Posterior vena cava (tissue), 2 donors: ENCODE measurements at regions not wholly inside any gene's neighbourhood (a gene's known extent, or its start where the extent isn't known, plus 50 kb on each side); places are given as distances from the start of the nearest gene placed in this dataset.

ENCODE experiments used
- DNase-seq: peaks from one replicate; pipeline ENCODE4 v3.0.0-alpha.2; 2020; ENCODE audit warnings: low spot score
- intact Hi-C, 2 donors: fragments of 100-400 bp; cut with DNase I; formaldehyde crosslinking; loops; one replicate each; pipeline versions ENCODE4 v1.14.1 to v1.14.2; 2022 to 2023
- donor health status: DM: yes; HTN: yes; CAD: no.
- donor health status: DM: yes; HTN: yes; CAD: no.

DNA sequence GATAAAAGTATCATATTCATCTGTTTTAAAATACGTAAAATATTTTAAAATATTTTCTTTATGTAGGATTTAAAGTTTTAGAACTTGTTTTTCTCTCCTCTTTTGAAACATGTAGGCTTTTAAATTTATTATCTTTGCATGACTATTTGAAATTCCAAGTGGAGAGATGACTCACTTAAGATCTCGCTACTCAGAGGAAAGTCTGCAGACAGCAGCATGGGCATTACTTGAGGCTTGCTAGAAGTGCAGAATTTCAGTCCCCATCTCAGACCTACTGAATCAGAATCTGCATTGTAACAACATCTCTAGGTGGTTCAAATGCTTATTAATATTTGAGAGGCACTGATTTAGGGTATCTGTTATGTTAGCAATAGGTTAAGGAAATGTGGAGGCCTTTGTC is 225.7 kb upstream of the ARX start:
- intact Hi-C loops: no loop called here
- no peak for DNase-seq

GRCh38 chrX:25226151-25226550 is 210.4 kb upstream of the ARX start:
- intact Hi-C loops: no loop called here
- no peak for DNase-seq

GRCh38 chrX:25219480-25219879 is 203.7 kb upstream of the ARX start:
- no peak for DNase-seq
- intact Hi-C loops: no loop called here

DNA sequence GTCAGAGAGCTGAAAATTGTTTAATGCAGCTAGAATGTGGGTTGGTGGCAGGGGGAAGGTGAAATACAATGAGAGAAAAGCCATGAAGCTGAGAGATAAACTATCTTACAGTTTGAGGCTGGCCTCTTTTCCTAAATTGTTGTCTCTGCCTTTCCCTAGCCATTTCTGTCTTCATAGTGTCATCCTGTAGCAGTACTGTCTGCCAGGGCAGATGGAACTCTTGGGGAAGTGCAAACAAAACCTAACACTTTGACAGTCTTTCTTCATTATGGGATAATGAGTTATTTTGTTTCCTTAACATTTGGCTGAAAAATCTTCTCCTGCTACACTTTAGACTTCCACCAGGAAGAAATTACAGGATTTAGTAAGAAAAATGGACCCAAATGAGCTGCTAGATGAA is 197.8 kb upstream of the ARX start:
- intact Hi-C loops: no loop called here
- DNase-seq: no peak

DNA sequence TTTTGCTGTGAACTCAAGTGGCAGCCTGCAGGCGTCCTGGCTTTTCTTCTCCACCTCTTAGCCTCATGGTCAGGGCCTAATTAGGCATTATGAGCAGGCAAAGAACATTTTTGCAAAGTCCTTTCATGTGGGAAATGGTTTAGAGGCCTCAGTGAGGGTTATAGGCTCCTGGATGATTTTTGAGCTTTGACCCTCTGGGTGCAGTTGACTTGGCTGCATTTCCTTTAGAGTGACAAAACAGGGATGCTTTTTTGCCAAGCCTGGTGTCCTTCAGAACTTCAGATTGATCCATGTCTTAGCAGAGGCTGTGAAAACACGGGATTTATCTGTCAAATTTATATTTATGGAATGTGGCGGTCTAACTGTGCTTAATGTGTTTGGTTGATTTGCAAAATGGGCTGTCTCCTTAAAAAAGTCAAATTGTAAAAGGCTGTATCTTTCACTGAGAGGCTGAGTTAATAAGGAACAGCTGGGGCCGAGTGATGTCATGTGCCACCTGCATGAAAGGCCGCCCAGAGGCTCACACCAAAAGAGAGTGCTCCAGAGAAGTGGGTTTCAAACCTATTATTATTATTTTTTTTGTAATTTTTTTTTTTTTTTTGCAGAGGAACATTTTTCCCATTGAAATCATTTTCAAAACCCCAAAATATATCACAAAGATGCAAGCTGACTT is 192.2 kb upstream of the ARX start:
- intact Hi-C loops: no loop called here
- DNase-seq: no peak

DNA sequence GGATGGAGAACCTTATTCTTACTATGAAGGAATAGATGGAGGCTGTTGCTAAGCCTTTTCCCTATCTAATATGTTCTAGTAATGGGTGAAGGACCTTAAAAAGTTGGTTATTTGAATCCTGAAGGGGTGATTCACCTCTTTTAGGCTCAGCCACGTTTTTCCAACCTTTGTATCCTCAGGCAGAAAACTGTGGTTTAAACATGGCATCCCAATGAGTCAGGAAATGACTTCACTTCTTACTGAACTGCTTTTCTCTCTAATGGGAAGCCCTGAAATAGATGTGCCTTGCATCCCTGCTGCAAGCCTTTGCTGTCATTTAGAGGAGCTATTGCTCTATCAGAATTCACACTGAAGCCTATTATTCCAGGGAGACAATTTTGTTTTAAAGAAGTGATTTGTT is 191.0 kb upstream of the ARX start:
- intact Hi-C loops: no loop called here
- DNase-seq: no peak

- intact Hi-C loops: no loop called here
- no peak for DNase-seq
Measured at GRCh38 chrX:25204182-25204581, 188.4 kb upstream of the ARX start.

DNA sequence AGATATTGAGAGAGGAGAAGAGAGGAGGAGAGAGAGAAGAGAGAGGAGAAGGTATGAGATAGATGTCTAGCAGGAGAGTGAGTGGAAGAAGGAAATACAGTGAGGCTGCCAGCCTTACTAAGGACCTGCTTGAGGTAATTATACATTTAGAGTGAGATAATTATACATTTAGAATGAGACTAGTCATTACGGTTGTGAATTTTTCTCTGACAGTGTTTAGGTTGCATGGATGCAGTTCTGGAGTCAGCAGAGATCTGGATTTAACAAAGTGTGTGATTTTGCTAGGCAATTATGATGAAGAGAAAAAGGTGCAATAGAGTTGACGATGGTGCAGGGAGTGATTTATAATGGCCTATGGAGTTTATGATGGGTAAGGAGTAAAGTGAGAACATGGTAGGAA is 187.1 kb upstream of the ARX start:
- DNase-seq: no peak

GRCh38 chrX:25198891-25199290 is 183.1 kb upstream of the ARX start:
- intact Hi-C loops: no loop called here
- no peak for DNase-seq

More for the DNA sequence above, 187.1 kb upstream of the ARX start:
- intact Hi-C loops: no loop called here

GRCh38 chrX:25198253-25198652 is 182.5 kb upstream of the ARX start:
- intact Hi-C loops: no loop called here
- DNase-seq: no peak

DNA sequence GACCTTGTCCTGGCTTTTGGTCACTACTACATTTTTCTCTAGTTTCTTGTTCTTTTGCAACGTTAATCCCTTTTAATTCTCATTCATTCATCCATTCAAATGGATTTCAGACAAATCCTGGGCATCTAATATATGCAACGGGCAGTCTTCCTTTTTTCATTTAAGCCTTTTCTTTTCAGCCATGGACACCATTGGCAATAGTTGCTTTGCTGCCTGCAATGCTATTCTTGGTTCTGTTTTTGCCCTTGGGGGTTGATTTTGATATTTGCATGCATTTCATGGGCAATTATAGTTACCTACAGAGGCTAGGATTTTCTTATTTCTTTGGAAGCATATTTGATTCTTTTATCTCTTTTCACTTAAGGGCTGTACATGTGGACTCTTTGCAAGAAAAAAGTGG is 180.5 kb upstream of the ARX start:
- no peak for DNase-seq
- intact Hi-C loops: no loop called here

- intact Hi-C loops: no loop called here
- no peak for DNase-seq
Measured at GRCh38 chrX:25191403-25191802, 175.6 kb upstream of the ARX start.

DNA sequence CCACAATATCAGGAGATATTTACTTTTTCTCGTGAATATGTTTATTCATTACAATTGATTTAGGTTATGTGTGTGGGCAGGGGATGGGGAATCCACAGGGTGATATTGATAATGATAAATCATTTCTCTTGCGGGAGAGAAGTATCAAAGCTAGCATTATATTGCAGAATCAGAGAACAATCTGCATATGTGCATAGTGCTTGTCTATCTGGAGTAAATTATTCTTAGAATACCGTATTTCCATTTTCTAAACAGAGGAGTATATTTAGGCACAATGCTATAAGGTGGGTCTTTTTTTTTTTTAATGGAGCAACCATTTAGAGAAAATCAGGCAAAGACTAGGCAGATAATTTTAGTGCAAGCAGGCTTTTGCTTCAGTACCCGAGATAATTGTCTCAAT is 166.0 kb upstream of the ARX start:
- intact Hi-C loops: no loop called here
- DNase-seq: no peak

DNA sequence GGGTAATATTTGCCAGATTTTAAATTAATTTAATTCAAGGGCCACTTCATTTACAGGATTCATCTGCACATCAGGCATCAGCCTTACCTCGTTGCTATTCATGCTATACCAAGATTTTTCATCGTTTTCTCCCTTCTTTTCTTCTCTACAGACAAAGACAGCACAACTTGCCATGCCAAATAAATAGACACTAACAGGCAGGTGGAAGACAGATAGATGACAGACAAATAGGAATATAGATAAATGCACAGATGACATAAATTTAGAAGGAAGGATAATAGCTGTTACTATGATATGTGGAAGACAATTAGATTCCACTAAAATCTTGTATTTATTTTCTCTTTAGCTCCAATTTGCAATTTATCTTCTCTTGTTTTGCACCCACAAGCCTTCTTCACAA is 164.5 kb upstream of the ARX start:
- intact Hi-C loops: no loop called here
- no peak for DNase-seq

GRCh38 chrX:25178555-25178954 is 162.8 kb upstream of the ARX start:
- intact Hi-C loops: no loop called here
- no peak for DNase-seq

DNA sequence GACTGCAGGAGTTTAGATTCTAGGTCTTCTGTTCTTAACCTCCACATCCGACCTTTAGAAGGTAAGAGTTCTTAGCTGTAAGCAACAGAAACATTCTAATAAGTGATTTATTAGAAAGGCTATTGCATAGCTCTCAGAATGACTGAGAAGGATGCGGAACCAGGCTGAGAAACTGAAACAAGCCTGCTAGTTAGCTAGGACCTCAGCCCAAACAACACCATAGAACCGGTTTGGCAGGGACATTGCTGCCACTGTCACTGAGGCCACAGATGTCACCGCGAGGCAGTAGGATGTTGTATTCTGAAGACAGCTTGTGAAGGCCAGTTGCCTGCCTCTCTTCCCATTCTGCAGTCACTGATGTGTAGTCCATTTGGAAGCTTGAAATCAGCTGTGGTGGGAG is 160.0 kb upstream of the ARX start:
- intact Hi-C loops: no loop called here
- no peak for DNase-seq

- intact Hi-C loops: no loop called here
- no peak for DNase-seq
Measured at GRCh38 chrX:25175171-25175570, 159.4 kb upstream of the ARX start.

DNA sequence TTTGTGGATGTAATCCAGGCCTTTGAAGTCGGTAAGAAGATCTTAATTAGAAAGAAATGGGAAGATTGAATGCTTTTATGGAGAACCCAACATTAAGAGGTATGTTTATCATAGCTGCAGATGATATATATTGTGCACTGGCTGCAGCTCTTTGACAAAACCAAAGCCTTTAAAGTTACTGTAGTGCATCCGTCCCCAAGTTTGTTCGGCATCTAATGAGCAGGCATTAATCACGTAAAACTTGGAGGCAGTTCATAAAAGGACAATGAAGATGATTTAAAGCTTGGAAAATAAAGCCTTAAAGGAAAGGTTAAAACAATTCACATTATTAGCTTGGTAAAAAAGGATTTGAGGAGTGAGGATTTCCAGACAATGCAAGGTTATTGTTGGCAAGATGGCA is 150.8 kb upstream of the ARX start:
- intact Hi-C loops: no loop called here
- no peak for DNase-seq

DNA sequence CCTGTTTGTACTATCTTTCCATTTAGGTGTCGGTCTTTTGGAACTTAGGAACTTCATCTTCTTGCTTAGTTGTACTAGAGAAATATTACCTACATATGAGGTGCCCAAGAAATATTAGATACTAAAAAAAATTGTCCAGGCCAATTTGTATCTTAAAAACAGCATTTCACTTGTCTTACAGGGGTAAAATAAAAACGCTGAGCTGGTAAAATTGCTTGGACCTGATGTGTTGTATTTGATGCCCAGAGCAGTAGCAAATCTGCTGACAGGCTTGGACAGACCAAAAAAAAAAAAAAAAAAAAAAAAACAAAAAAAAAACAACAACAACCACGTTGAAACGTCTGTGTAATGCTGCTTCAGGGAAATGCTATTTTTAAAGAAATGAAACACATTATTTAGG is 150.4 kb upstream of the ARX start:
- intact Hi-C loops: no loop called here
- no peak for DNase-seq

DNA sequence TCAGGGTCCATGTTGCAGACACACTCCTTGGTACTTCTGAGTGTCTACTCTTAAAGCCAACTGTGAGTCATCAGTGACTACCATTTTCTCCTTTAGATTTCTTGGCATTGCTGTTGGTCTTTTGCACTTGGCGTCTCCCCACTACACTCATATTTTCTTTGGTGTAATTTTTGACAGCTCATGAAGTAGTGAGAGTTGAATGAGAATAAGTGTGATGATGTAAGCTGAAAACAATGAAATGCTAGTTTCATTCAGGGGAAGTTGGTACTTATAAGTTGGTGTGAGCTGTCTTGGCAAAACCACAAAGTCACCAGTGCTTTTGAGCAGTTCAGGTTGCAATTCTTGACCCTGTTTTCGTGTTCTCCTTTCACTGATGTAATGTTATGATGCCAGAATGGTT is 142.9 kb upstream of the ARX start:
- intact Hi-C loops: no loop called here
- DNase-seq: no peak

- intact Hi-C loops: no loop called here
- DNase-seq: no peak
Measured at GRCh38 chrX:25156832-25157231, 141.1 kb upstream of the ARX start.

DNA sequence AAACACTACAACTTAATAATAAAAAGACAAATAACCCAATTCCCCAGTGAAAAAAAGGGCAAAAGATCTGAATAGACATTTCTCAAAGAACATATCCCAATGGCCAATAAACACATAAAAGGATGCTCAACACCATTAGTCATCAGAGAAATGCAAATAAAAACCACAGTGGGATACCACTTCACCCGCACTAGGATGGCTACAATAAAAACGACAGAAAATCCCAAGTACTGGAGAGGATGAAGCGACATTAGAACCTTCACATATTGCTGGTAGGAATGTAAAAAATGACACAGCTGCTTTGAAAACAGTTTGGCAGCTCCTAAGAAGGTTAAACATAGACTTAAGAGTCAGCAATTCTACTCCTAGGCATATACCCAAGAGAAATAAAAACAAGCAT is 140.6 kb upstream of the ARX start:
- intact Hi-C loops: no loop called here
- no peak for DNase-seq
